ENCODE measurements at regions not wholly inside any gene's neighbourhood (a gene's known extent, or its start where the extent isn't known, plus 50 kb on each side); places are given as distances from the start of the nearest gene placed in this dataset.

DNA sequence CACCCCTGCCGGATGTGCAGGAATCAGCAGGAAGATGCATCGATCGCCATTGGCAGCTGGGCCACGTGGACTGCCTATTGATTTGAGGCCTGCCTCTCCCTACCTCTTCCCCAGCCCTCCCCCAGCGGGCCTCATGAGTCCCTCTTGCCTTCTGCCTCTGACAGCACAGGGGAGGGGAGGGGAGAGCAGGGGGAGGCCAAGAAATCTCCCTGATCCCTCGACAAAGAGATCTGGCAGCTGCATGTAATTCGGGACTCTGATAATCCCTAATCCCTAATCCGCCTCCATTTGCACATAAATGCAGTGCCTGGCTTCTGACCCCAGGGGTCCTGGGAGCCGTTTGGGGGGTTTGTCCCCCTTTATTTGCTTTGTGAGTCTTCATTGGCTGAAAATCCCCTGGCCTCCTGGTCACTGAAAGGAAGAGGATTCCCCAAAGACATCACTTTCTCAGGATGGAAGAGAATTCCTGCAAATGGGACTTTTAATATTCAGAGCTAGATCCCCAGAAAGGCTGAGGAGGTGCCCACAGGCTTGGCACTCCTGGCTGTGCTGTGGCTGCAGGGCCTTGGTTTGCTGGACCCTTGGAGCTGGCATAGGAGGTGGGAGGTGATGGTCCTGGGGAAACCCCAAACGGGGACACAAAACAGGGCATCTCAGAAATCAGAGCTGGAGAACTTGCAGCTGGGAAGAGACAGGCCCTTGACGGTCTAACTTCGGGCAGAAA, 239.4 kb upstream of the POU3F1 start:
- H3K4me3 ChIP-seq, result no peak overlapping the region
- H3K4me1 ChIP-seq (replicated peaks), result no peaks in the 10 kb centered on the region
- no peak for DNase-seq (ENCODE audit: low read depth in 1 of 2, low spot score in 2 of 2)
- H3K27ac ChIP-seq, result no peak overlapping the region
- H3K9me3 ChIP-seq (replicated peaks), result no peaks in the 10 kb centered on the region
- H3K36me3 ChIP-seq, result no peaks in the 10 kb centered on the region
- H3K27me3 ChIP-seq (replicated peaks), result peaks cover 14% of the 10 kb centered on the region

DNA sequence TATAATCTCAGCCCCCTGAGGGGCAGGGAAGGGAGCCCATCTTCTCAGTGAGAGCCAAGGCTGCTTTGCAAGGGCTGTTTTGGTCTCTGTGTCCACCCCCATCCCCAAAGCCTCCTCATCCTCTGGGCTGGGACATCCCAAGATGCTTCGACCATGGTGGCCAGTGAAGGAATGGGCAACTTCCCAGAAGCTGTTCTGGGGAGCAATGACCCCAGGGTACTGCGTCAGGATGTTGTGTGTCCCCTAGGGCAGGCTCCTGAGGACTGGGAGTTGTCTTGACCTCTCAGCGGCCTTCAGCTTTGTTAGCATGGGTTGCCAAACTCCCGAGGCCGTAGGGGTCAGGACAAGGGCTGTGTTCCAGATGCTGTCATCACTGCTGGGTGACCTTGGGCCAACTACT, 238.4 kb upstream of the POU3F1 start:
- no peak overlapping the region for H3K4me3 ChIP-seq
- H3K4me1 ChIP-seq (replicated peaks), result no peaks in the 10 kb centered on the region
- H3K27ac ChIP-seq, result no peak overlapping the region
- H3K36me3 ChIP-seq, result no peaks in the 10 kb centered on the region
- peaks cover 12% of the 10 kb centered on the region for H3K27me3 ChIP-seq (replicated peaks)
- H3K9me3 ChIP-seq (replicated peaks), result no peaks in the 10 kb centered on the region
- no peak for DNase-seq (ENCODE audit: low read depth in 1 of 2, low spot score in 2 of 2)

DNA sequence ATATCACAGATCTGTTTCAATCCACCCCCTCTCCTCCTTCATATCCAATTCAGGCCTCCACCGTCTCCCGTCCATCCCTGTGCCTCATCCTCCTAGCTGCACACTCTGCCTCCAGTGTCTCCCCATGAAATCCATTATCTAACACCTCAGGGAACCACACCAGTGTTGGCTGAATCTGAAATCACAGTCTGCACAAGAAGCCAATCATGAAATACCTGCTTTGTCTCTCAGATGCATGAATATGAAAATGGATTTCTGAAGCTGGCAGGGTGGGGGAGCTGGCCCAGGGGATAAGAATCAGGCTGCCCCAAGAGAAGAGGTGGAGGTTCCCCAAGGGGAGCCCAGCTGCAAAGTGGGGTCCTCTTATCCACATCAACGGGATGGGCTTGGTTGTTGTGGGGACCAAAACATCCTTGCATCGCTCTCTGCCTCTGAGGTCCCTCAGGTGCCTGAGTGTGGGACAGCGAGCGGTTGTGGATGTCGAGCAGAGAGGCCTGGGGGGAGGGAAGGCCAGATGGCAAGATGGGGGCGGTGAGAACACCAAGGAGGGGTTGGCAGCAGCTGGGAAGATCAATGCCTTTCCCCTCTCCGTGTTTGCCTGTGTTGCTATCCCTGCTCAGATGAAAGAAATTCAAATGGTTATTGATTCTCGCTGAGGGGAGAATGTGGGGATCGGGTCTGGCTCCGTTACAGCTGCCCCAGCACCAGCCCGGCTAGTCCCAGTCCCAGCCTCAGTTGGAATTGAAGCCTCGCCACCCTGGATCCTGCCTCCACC, 237.3 kb upstream of the POU3F1 start:
- no peak overlapping the region for H3K27ac ChIP-seq
- peaks cover 10% of the 10 kb centered on the region for H3K27me3 ChIP-seq (replicated peaks)
- H3K36me3 ChIP-seq, result no peaks in the 10 kb centered on the region
- no peaks in the 10 kb centered on the region; the same call in 1 of the 2 replicates for H3K9me3 ChIP-seq (replicated peaks)
- no peak overlapping the region for H3K4me3 ChIP-seq
- H3K4me1 ChIP-seq (replicated peaks), result no peaks in the 10 kb centered on the region
- no peak for DNase-seq (ENCODE audit: low read depth in 1 of 2, low spot score in 2 of 2)

DNA sequence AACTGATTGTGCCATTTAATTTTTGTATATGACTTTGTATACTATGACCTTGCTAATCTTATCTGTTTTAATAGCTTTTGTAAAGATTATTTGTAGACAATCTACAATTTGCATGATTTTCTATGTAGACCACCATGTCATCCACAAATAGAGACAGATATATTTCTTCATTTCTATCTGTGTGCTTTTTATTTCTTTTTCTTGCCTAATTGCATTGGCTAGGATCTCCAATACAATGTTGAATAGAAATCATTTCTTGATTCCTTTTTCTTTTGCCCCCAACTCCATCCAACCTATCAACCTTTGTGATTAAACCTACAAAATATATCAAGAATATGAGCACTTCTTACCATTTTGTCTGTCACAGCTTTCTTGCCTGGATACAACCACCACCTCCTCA, 232.6 kb upstream of the POU3F1 start:
- Histone ChIP-seq H3K9me3 (replicated peaks) (no peaks in the 10 kb centered on the region; the same call in 1 of the 2 replicates), H3K27me3 (replicated peaks) (no peaks in the 10 kb centered on the region; the same call in 1 of the 2 replicates), H3K36me3 (no peaks in the 10 kb centered on the region), H3K4me1 (replicated peaks) (no peaks in the 10 kb centered on the region), H3K4me3 (no peak overlapping the region), H3K27ac (no peak overlapping the region)
- no peak for DNase-seq (ENCODE audit: low read depth in 1 of 2, low spot score in 2 of 2)

DNA sequence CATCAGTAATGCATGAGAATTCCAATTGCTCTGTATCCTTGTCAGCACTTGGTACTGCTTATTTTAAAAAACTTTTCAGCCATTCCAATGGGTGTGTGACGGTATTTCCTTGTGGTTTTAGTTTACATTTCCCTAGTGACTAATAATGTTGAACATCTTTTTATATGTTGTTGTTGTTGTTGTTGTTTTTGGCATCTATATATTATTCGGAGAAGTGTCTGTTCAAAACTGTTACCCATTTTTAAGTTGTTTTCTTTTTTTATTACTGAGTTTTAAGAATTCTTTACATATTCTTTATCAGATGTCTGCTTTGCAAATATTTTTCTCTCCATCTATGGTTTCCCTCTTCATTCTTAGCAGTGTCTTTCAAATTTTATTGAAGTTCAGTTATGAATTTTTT, 231.1 kb upstream of the POU3F1 start:
- Histone ChIP-seq H3K27ac (no peak overlapping the region), H3K36me3 (no peaks in the 10 kb centered on the region), H3K27me3 (replicated peaks) (no peaks in the 10 kb centered on the region; the same call in 1 of the 2 replicates), H3K4me1 (replicated peaks) (no peaks in the 10 kb centered on the region), H3K4me3 (no peak overlapping the region), H3K9me3 (replicated peaks) (no peaks in the 10 kb centered on the region; the same call in 1 of the 2 replicates)
- DNase-seq (ENCODE audit: low read depth in 1 of 2, low spot score in 2 of 2), result no peak

DNA sequence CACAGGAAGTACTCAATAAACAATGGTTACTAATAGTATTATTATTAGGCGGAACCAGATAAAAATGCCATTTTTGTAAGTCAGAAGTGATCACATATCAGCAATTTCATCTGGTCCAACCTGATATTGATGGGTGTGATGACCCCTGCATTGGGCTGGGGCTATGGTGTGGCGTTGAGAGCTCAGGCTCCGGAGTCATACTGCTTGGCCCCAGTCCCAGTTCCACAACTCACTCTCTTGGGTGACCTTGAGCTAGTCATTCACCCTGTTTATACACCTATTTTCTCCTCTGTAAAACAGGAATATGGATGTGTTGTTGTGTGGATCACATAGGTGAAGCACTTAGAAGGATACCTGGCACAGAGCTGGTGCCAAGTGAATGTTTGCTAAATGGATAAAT, 229.4 kb upstream of the POU3F1 start:
- Histone ChIP-seq H3K36me3 (no peaks in the 10 kb centered on the region), H3K27me3 (replicated peaks) (no peaks in the 10 kb centered on the region; the same call in 1 of the 2 replicates), H3K4me3 (no peak overlapping the region), H3K4me1 (replicated peaks) (no peaks in the 10 kb centered on the region), H3K9me3 (replicated peaks) (no peaks in the 10 kb centered on the region; the same call in 1 of the 2 replicates), H3K27ac (no peak overlapping the region)
- DNase-seq (ENCODE audit: low read depth in 1 of 2, low spot score in 2 of 2), result no peak

DNA sequence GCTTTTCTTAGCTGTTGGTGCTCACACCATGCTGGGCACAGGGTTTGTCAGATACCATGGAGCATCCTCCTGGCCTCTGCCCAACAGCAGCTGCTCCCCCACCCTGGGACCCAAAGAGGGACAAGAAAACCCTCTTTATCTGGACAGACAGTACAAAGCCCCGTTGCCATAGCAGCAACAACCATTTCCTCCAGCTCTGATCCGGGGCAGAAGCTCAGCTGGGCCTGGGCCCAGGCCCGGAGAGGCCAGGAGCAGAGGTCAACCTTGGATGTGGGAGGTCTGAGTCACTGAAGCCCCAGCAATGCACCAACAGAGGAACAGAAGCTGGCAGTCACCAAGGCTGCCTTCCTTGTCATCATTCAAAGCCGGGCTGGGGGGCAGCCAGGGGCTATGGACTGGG, 228.4 kb upstream of the POU3F1 start:
- no peak for DNase-seq (ENCODE audit: low read depth in 1 of 2, low spot score in 2 of 2)
- Histone ChIP-seq H3K27ac (no peak overlapping the region), H3K4me3 (no peak overlapping the region), H3K36me3 (no peaks in the 10 kb centered on the region), H3K27me3 (replicated peaks) (peaks cover 6% of the 10 kb centered on the region; the same call in 1 of the 2 replicates), H3K4me1 (replicated peaks) (no peaks in the 10 kb centered on the region), H3K9me3 (replicated peaks) (no peaks in the 10 kb centered on the region; the same call in 1 of the 2 replicates)

DNA sequence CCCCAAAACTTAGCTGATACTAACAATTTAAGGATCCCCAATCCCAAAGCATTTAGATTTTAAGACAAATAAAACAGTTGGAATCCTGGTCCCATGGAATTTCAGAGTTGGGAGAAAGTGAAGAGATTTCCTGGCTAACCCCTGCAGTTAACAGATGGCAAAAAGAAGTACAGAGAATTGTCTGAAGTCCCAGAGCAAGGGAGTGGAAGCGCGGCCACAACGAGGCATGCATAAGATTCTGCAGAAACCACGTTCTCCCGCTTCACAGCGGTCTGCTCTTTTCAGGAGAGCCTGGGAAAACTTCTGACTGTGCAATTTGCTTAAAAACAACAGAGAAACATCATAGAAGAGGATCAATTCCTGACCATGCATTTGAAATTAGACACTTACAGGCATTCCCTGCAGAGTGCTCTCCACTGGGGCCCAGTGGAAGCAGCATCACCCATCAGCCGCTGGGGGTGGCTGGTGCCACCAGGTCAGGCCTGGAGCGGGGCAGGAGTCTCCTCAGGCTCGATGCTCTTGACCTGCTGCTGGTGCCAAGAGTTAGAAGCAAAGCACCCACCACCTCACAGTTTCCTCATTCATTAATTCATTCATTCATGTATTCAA, 226.7 kb upstream of the POU3F1 start:
- no peaks in the 10 kb centered on the region for H3K4me1 ChIP-seq (replicated peaks)
- H3K27me3 ChIP-seq (replicated peaks), result peaks cover 6% of the 10 kb centered on the region; the same call in 1 of the 2 replicates
- no peaks in the 10 kb centered on the region for H3K36me3 ChIP-seq
- H3K27ac ChIP-seq, result no peak overlapping the region
- no peak overlapping the region for H3K4me3 ChIP-seq
- no peak for DNase-seq (ENCODE audit: low read depth in 1 of 2, low spot score in 2 of 2)
- H3K9me3 ChIP-seq (replicated peaks), result no peaks in the 10 kb centered on the region

DNA sequence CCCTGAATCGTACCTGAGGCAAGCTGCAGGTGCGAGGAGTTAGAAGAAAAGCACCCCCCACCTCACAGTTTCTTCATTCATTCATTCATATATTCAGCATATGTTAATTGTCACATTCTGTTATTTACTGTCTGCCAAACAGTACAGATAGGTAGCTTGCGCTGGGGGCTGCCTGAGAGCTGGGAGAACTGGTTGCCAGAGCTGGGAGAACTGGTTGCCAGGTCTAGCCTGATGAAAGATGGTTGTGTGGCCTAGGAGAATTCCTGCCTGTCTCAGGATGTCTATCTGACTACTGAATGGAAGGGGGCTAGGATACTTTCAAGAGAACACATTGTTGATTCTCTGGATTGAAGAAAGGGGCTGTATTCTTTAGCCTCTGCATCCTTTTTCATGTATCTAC, 225.9 kb upstream of the POU3F1 start:
- no peak for DNase-seq (ENCODE audit: low read depth in 1 of 2, low spot score in 2 of 2)
- H3K4me3 ChIP-seq, result no peak overlapping the region
- H3K27me3 ChIP-seq (replicated peaks), result peaks cover 6% of the 10 kb centered on the region; the same call in 1 of the 2 replicates
- no peak overlapping the region for H3K27ac ChIP-seq
- no peaks in the 10 kb centered on the region for H3K4me1 ChIP-seq (replicated peaks)
- H3K36me3 ChIP-seq, result no peaks in the 10 kb centered on the region
- H3K9me3 ChIP-seq (replicated peaks), result no peaks in the 10 kb centered on the region

DNA sequence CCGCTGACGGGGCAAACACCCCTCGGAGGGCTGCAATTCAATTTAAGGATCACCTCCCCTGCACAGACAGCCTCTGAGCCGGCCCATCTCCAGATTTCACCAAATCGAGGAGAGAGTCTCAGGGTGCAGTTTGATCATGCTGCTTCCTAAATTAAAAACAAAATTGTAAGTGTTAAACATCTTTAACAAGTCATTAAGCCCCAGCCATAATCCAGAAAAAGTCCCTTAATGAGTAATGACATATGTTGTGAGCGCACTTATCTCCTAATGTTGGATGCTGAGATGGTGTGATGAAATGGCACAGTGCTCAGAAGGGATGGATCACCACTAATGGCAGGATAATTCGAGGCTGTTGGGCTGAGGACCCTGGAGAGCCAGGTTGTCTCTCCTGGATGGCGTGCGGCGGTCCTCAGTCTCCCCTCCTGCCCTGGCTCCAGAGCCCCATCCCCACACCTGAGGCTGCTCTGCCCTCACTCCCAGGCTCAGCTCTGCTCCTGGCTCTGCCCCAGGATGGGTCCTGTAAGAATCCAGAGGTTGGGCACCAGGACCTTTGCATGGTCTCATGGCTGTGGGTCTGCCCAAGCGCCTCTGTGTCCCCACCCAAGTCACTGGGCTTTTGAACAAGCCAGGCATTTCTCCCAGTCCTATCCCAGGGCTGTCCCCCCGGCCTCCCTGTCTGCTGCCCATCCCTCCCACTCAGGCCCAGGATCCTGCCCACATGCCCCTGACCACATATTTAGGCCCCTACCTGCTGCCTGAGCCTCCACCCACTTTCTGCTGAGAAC, 224.4 kb upstream of the POU3F1 start:
- H3K36me3 ChIP-seq, result no peaks in the 10 kb centered on the region
- no peak for DNase-seq (ENCODE audit: low read depth in 1 of 2, low spot score in 2 of 2)
- no peak overlapping the region for H3K4me3 ChIP-seq
- peaks cover 6% of the 10 kb centered on the region; the same call in 1 of the 2 replicates for H3K27me3 ChIP-seq (replicated peaks)
- no peaks in the 10 kb centered on the region for H3K4me1 ChIP-seq (replicated peaks)
- no peaks in the 10 kb centered on the region for H3K9me3 ChIP-seq (replicated peaks)
- H3K27ac ChIP-seq, result no peak overlapping the region

DNA sequence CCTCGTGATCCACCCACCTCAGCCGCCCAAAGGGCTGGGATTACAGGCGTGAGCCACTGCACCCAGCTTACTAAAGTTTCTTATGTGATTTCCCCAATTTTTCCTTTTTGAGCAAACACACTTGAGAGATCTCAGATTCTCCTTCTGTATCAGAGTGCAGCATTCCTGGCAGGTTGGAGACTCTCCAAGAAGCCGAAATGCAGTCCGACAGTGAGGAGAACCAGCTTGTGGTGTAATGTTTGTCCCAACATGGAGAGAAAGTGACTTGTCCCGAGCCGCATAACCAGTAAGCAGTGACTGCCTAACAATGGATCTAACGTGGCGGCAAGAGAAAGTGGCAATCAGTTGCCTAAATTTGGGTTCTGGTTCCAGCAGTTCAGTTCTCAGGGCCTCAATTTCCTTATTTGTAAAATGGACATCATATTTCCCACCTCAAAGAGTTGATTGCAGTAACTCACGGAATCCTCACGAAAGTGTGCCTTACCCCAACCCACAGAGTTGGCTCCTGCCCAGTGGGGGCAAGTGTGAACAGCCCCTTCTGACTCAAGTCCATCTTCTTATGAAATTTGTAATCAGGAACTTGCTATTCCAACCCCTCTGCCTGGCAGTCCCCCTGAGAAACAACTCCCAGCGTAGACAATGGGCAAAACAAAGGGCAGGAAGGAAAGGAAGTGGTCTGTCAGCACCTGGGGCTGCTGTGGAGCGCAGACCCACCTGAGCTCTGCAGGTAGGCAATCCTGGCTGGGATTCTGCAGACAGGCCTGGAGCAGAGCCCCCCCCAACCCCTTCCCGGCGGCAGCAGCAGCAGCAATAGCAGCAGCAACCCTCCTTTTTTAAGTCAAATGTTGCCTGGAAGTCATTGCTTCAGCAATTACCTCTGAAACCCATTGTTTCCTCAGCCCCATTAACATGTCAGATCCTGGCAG, 223.6 kb upstream of the POU3F1 start:
- H3K9me3 ChIP-seq (replicated peaks), result no peaks in the 10 kb centered on the region
- H3K4me3 ChIP-seq, result no peak overlapping the region
- H3K27ac ChIP-seq, result no peak overlapping the region
- H3K4me1 ChIP-seq (replicated peaks), result no peaks in the 10 kb centered on the region
- peaks cover 6% of the 10 kb centered on the region; the same call in 1 of the 2 replicates for H3K27me3 ChIP-seq (replicated peaks)
- H3K36me3 ChIP-seq, result no peaks in the 10 kb centered on the region
- DNase-seq (ENCODE audit: low read depth in 1 of 2, low spot score in 2 of 2), result no peak

DNA sequence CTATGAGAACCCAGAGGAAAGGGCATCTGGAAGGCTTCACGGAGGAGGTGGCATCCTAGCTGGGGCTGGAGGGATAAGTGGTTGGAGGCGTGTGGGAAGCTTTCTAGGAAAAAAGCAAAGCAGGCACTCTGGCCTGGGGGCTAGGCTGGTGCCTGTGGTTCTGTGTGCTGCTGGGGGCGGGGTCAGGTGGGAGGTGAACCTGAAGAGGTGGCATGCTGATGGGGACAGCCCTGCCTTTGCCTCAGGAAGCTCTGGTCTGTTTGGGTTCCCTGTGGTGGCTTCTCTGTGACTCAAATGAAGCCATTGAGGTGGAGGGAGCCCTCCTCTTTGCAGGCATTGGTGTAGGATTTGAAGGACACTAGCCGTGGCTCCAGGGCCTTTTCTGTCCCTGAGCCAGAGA, 221.6 kb upstream of the POU3F1 start:
- Histone ChIP-seq H3K27me3 (replicated peaks) (peaks cover 6% of the 10 kb centered on the region; the same call in 1 of the 2 replicates), H3K9me3 (replicated peaks) (no peaks in the 10 kb centered on the region), H3K4me1 (replicated peaks) (no peaks in the 10 kb centered on the region), H3K27ac (no peak overlapping the region), H3K36me3 (no peaks in the 10 kb centered on the region), H3K4me3 (no peak overlapping the region)
- no peak for DNase-seq (ENCODE audit: low read depth in 1 of 2, low spot score in 2 of 2)
